HG02943 (cell line): ENCODE measurements at regions not wholly inside any gene's neighbourhood (a gene's known extent, or its start where the extent isn't known, plus 50 kb on each side); places are given as distances from the start of the nearest gene placed in this dataset.
A peak's percentile ranks its signal among the peaks of the same experiment; 100 is the strongest.

Source experiments
- ATAC-seq: cut with Tn5 transposase; IDR thresholded peaks from one replicate; pipeline ENCODE4 v1.9.1; 2021; ENCODE audit warnings: mild to moderate bottlenecking, low read depth, moderate library complexity; ENCODE audit not compliant: unreplicated experiment

DNA sequence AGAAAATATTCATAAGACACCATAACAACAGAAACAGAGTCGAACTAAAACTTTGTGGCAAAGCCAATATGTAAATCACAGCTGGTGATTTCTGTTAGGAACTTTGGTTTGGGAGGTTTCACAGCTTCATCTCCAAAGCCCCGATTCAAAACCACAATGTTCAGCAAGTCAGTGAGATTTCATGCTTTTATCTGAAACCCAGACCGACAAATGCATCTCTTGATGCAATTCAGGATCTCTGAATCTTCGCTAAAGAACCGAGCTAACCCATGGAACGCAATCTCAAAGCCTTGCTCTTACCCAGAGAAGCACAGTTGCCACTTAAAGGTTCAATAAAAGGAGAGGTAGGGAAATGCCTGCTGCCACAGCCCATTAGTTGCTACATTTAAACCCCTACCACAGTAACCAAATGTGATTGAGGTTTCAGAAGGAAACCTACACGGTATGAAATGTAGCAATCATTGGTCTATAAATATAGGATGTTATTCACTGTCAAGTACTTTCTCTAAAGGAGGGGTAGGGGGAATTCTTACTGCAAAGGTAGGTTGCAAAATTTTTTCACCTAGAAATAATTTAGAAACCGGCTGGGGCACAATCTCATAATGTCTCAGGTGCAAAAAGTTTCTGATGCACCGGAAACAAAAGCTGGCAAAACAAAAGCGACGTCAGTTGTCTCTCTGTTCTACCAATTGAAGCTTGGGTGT is 381.0 kb upstream of the ARID1B start:
- ATAC-seq, result no peak

DNA sequence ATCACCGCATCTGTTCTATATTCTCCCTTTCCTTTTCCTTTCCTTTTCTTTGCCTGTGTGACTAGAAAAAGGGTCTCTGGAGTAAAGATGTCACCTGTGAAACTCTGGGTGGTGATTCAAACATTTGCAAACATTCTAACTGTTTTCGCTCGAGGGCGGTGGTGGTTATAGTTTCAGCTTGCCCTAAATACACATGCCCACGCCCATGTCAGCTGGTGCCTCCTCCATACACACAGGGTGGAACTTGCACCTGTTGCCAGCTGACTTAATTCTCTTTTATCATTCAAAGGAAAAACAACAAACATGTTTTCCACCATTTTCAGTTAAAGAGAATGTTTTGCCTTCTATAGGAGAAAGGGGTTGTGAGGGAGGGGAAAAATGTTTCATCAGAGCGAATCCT is 381.9 kb upstream of the ARID1B start:
- ATAC-seq, result peak; percentile 55

GRCh38 chr6:156392648-156393047 is 384.5 kb upstream of the ARID1B start:
- ATAC-seq, result no peak

GRCh38 chr6:156391977-156392376 is 385.2 kb upstream of the ARID1B start:
- no peak for ATAC-seq

DNA sequence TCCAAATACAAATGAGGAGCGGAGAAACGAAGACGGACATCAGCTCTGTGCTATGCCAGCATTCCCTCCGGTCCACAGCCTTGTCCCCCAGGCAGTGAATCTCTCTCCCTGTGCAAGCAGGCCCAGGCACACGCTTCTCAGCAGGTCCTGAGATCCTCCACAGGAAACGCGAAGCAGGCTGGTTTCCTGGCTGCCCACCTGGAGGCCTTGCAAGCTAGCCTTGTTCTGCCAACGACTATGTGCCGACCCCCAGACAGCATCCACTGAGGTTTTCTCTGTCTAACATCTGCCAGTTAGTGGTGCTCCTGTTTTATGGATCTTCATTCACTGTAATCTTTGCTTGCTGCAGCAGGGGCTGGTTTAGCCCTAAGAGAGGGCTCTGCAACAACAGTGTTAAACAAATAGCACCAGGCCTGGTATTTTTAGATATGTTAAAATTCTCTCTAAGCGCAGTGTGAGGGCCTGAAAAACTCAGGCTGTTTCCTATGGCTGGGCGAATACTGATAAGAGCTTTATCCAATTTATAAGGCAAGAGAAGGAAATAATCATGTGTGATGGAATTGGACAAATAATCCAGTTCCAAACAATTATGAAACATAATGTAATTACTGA is 386.0 kb upstream of the ARID1B start:
- ATAC-seq, result no peak

DNA sequence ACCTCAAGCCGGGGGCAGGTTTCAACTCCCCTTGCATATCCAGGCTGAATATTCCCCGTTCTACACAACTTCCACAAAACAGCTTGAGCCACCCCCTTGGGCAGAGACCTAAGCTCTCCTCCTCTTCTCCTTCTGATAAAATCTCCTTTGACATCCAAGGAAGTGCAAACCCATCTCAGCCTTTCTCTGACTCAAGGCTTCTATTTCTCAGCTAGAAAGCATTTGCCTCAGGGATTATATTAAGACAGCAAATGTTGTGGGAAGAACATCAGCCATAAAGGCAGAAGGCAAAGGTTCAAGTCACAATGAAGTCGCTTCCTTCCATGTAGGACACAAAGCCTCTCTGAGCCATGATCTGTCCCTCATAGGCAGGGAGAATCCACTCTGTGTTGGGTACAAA is 386.6 kb upstream of the ARID1B start:
- no peak for ATAC-seq

GRCh38 chr6:156389296-156389695 is 387.9 kb upstream of the ARID1B start:
- ATAC-seq, result no peak

DNA sequence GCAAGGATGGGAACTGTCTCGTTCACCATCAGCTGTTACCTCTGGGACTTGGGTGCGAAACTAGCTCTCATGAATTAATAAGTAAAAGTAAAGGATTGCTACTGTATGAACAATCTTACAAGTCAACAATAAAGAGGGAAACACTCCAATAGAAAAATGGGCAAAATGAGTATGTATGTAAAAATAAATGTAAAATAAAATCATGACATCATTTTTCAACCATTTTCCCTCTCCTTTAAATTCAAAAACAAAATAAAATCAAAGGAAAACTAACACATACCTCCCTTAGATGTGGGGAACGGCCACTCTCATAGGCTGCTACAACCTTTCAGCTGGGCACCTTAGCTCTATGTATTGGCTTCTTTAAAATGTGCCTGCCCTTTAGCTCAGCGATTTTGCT is 389.7 kb upstream of the ARID1B start:
- no peak for ATAC-seq

DNA sequence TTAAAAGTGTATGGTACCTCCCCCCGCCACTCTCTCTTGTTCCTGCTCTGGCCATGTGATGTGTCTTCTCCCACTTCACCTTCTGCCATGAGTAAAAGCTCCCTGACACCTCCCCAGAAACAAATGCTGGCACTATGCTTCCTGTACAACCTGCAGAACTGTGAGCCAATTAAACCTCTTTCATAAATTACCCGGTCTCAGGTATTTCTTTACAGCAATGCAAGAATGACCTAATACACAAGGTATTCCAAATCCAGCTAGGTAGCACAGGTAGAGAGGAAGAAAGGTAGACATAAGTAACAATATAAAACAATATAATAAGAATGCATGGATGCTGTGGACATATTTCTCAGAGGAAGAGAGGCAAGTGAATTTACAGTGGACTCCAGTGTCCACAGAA is 394.1 kb upstream of the ARID1B start:
- ATAC-seq, result no peak

DNA sequence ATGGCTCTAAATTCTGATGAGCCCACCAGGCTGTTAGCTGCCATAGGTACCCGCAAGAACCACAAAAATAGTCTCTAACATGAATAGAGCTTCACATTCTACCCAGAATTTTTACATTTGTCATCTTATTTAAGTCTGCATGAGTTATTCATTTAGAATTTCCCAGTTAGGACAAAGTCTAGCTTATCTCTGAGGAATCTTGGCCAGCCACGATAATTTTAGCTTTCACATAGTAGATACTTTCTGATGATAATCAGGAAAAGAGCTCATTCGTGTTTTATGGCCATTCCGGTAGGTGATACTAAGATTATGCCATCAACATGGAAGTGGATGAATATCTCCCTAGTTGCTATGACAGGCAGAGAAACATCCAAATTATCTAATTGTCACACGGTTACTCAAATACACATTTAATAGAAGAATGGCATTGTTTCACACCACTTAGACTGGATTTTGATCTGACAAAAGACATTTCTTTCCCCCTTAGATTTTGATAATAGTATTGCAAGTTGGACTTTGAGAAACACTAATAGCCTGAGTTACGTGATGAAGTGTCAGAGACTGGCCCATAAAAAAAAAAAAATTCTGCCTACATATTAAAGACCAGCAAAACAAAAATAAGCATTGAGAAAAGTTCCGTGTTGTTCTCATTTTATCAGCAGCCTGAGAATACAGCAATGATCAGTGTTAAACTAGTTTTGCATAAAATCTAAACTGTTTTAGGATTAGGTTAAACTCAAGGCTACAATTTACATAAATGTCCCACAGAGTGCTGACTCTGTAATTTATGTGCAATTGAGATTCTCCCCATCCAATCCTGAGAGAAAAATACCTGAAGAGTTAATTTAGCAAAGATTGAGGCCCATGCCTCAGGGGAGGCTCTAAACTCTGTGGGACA is 397.5 kb upstream of the ARID1B start:
- ATAC-seq, result no peak

DNA sequence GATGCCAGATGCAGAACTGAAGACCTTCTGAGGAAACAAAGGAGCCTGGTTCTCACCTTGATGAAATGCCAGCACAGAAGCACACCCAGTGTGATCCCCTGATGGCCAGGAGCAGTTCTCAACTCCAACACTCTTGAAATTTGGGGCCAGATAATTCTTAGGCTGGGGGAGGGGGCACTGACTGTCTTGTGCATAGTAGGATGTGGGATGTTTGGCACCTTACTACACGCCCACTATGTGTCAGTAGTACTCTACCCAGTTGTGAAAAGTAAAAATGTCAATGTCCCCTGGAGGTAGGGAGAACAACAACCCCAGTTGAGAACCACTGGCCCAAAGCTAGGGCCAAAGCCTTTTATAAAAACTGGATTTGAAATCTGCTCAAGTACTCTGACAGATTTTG is 398.3 kb upstream of the ARID1B start:
- no peak for ATAC-seq

DNA sequence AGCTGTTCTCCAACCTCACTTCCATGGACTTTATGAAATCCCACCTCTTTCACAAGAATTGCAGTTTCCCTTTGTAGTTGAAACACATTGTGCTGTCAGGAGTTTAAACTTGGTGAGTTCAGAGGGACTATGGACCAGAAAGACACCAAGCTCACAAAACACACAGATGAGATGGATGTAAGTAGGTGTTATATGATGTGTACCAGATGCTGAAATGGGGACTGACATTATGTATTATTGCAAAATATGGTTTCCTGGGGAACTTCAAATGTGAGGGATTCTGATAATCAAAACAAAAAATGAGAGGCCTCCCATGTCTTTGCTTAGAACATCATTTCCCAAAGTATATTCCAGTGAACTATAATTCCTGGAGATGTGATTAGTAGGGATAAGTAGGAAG is 401.1 kb upstream of the ARID1B start:
- ATAC-seq, result no peak

DNA sequence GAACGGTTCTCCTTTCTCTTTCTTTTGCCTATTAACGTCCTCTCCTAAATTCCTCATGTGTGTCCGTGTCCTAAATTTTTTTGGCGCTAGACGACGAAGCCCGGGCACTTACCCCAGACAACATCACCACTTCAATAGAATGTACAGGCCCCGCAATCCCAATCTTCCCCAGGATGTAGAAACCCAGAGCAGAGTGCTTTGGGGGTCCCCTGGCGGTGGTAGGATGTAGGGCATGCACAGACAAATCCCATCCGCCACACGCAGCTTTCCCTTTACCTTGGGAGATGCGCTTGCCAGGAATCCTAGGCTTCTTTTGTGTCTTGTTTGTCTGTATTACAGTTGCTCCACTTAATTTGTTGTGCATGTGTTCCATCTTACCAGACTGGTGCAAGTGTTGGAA is 417.3 kb upstream of the ARID1B start:
- no peak for ATAC-seq

DNA sequence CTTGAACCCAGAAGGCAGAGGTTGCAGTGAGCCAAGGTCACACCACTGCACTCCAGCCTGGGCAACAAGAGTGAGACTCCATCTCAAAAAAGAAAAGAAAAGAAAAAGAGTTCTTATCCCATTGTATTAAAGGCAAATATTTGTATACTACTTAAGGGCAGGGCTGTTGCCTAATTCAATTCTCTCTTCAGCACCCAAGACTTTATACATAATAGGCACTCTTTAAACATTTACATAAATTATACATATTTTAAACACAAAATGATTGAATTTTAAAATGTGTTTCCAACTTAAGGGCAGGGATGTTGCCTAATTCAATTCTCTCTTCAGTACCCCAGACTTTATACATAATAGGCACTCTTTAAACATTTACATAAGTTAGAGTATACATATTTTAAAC is 424.3 kb upstream of the ARID1B start:
- no peak for ATAC-seq

- no peak for ATAC-seq
These were observed 425.7 kb upstream of the ARID1B start for GRCh38 chr6:156351346-156351966.

DNA sequence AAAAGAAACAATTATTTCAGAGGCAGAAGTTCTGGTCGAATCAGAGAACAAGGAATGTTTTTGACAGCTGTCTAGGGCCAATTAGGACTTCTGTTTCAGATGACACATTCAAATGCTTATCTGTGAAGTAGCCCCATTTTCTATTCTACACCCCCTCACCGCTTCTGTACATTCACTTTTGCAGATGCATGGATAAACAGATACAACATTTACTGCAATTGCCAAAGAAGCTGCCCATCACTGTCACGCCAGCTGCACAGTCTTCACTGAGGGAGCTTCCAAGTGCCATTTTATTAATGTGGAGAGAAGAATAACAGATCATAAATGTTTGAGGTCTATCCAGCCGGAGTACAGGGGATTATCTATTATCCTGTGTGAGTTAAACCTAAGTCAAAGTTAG is 426.8 kb upstream of the ARID1B start:
- ATAC-seq, result no peak

- ATAC-seq, result no peak
These were observed 428.3 kb upstream of the ARID1B start for GRCh38 chr6:156348849-156349248.

GRCh38 chr6:156348424-156348823 is 428.8 kb upstream of the ARID1B start:
- ATAC-seq, result no peak

GRCh38 chr6:156347656-156348055 is 429.5 kb upstream of the ARID1B start:
- no peak for ATAC-seq

GRCh38 chr6:156347246-156347645 is 429.9 kb upstream of the ARID1B start:
- ATAC-seq, result no peak

GRCh38 chr6:156345700-156346099 is 431.5 kb upstream of the ARID1B start:
- ATAC-seq, result no peak
